Prostate gland (tissue), 2 donors: ENCODE measurements at regions not wholly inside any gene's neighbourhood (a gene's known extent, or its start where the extent isn't known, plus 50 kb on each side); places are given as distances from the start of the nearest gene placed in this dataset.
"Not testable (repeated sequence)": the region's sequence is repeated elsewhere in the genome, so short reads cannot be mapped to it uniquely, and the experiment has no call there.

Experiments used
- DNase-seq: peaks from one replicate; pipeline ENCODE4 v3.0.0-alpha.2; 2019; ENCODE audit warnings: low spot score
- H3K27ac ChIP-seq, 2 donors: fragments of 200-600 bp; sonication (generic); 2 replicates each; pipeline ENCODE4 v1.5.1; 2017 to 2019
- H3K27me3 ChIP-seq: fragments of 200-600 bp; sonication (generic); replicated peaks from 2 replicates; pipeline ENCODE4 v1.5.1; 2019; ENCODE audit not compliant: insufficient read depth
- H3K36me3 ChIP-seq, 2 donors: fragments of 200-600 bp; sonication (generic); 1 replicate in 1 of 2; 2 replicates in 1 of 2; pipeline versions ENCODE4 v1.5.1 to v1.8.1; 2017 to 2019
- H3K4me1 ChIP-seq: fragments of 200-600 bp; sonication (generic); replicated peaks from 2 replicates; pipeline ENCODE4 v1.5.1; 2019
- H3K4me3 ChIP-seq, 2 donors: fragments of 200-600 bp; sonication (generic); 2 replicates each; pipeline ENCODE4 v1.5.1; 2017 to 2019
- H3K9me3 ChIP-seq: fragments of 200-600 bp; sonication (generic); 2 replicates; pipeline ENCODE4 v1.5.1; 2017
- CTCF ChIP-seq, 4 experiments: fragments of 200-600 bp in 2 of 4; fragments of 450-650 bp in 2 of 4; sonication (generic) in 2 of 4; IDR thresholded peaks; 1 replicate in 3 of 4; 2 replicates in 1 of 4; pipeline ENCODE4 v1.5.1; 2016 to 2019; ENCODE audit warnings: antibody characterized with exemption in 4 of 4, mild to moderate bottlenecking in 2 of 4, moderate library complexity in 2 of 4
- POLR2A ChIP-seq: fragments of 450-650 bp; IDR thresholded peaks from one replicate; pipeline ENCODE4 v1.6.1; 2016; ENCODE audit warnings: antibody characterized with exemption, mild to moderate bottlenecking
- POLR2AphosphoS5 ChIP-seq: sonication (generic); formaldehyde crosslinking; IDR thresholded peaks from one replicate; pipeline ENCODE4 v1.6.1; 2017; ENCODE audit warnings: antibody characterized with exemption
- WGBS: methylation state at CpG from one replicate; pipeline ENCODE4 v1.1.5; 2018; 5-methylcytosine and 5-hydroxymethylcytosine counted together
- intact Hi-C: fragments of 100-400 bp; cut with DNase I; formaldehyde crosslinking; loops from one replicate; pipeline ENCODE4 v1.14.2; 2022

GRCh38 chr6:119669221-119669620 lies 319.7 kb upstream of the MAN1A1 start:
- Histone ChIP-seq H3K4me1 (no peaks in the 10 kb centered on the region), H3K9me3 (no peaks in the 10 kb centered on the region), H3K27ac (no peak overlapping the region), H3K27me3 (no peaks in the 10 kb centered on the region), H3K4me3 (no peak overlapping the region), H3K36me3 (no peaks in the 10 kb centered on the region)
- intact Hi-C loops: no loop called here
- DNase-seq: no peak
- no peak for TF ChIP-seq POLR2AphosphoS5
- no peak for TF ChIP-seq POLR2A
- no peak for TF ChIP-seq CTCF (IDR thresholded peaks at IDR 0.05)

DNA sequence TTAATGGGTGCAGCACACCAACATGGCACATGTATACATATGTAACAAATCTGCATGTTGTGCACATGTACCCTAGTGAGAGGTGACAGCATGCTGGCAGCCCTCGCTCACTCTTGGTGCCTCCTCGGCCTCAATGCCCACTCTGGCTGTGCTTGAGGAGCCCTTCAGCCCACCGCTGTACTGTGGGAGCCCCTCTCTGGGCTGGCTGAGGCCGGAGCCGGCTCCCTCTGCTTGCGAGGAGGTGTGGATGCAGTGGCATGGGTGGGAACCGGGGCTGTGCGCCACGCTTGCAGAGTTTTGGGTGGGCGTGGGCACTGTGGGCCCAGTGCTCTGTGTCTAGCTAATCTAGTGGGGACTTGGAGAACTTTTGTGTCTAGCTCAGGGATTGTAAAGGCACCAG lies 315.9 kb upstream of the MAN1A1 start:
- H3K9me3 ChIP-seq, H3K4me1 ChIP-seq, H3K36me3 ChIP-seq, H3K27me3 ChIP-seq, intact Hi-C loops, DNase-seq, H3K4me3 ChIP-seq, H3K27ac ChIP-seq: not testable (repeated sequence)
- WGBS: 99% methylated on average over 10 of the region's 10 CpGs

GRCh38 chr6:119661628-119662027 lies 312.1 kb upstream of the MAN1A1 start:
- Histone ChIP-seq H3K4me3 (no peak overlapping the region), H3K27me3 (no peaks in the 10 kb centered on the region), H3K36me3 (no peaks in the 10 kb centered on the region), H3K27ac (no peak overlapping the region), H3K4me1 (no peaks in the 10 kb centered on the region), H3K9me3 (no peaks in the 10 kb centered on the region)
- intact Hi-C loops: no loop called here
- DNase-seq: no peak
- TF ChIP-seq CTCF (IDR thresholded peaks at IDR 0.05): no peak
- TF ChIP-seq POLR2A: no peak
- TF ChIP-seq POLR2AphosphoS5: no peak

DNA sequence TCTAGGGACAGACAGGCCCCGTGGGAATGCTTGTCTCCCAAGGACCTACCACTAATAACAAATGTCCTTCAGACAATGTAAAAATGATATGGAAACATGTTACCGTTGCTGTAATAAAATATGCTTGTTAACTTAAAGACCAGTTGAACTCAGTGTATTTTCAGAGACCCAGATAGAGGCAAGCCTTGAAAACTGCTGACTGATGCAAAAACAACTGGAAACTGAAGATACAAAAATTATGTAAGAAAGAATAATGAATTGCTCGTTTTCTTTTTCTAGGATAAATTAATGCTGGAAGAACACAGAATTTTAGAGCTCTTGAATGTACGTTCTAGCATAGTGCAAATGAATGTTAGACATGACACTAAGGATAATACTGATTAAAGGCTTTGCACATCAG lies 311.5 kb upstream of the MAN1A1 start:
- no peaks in the 10 kb centered on the region for H3K27me3 ChIP-seq
- no peak overlapping the region for H3K4me3 ChIP-seq
- 62% methylated on average over 4 of the region's 4 CpGs for WGBS
- H3K4me1 ChIP-seq: no peaks in the 10 kb centered on the region
- intact Hi-C loops: no loop called here
- no peaks in the 10 kb centered on the region for H3K9me3 ChIP-seq
- H3K27ac ChIP-seq: no peak overlapping the region
- H3K36me3 ChIP-seq: no peaks in the 10 kb centered on the region
- DNase-seq: no peak
- TF ChIP-seq CTCF (IDR thresholded peaks at IDR 0.05) (no peak), POLR2A (no peak), POLR2AphosphoS5 (no peak)

DNA sequence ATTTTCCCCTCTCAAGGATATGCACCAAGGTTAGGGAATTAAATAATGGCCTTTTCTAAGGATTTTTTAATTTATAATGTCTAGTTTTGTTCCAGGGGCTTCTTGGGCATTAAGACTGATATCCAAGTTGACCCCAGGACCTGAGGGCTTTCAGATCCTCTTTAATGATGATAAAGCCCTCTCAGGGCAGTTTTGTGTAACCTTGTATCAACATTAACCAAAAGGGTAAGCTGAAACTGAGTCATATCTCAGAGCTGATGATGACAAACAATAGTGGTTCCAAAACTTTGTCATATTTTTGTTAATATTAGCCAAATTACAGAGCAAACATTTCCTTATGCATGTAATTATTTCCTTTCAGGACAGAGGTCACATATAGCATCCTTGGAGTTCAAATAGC lies 309.4 kb upstream of the MAN1A1 start:
- Histone ChIP-seq H3K4me1 (no peaks in the 10 kb centered on the region), H3K27me3 (no peaks in the 10 kb centered on the region), H3K9me3 (no peaks in the 10 kb centered on the region), H3K4me3 (no peak overlapping the region), H3K36me3 (no peaks in the 10 kb centered on the region), H3K27ac (no peak overlapping the region)
- DNase-seq: no peak
- TF ChIP-seq POLR2AphosphoS5 (no peak), CTCF (IDR thresholded peaks at IDR 0.05) (no peak), POLR2A (no peak)
- intact Hi-C loops: no loop called here

DNA sequence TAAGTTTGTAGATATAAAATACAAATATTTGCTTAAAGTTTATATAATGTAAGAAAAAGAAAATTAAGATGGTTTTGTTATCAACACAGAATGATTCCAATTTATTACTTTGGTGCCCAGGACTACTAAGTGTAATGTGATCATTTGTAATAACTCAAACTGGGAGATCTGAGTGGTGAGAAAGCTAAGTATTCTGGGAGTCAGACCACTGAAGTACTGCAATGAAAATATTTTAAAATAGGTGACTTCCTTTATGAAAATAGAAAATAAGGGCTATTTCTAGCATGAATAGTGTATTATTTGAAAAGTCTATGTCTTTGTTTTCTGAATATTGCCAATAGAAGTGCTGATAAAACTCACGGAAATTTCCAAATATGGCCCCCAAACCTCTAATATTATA lies 305.6 kb upstream of the MAN1A1 start:
- DNase-seq: no peak
- Histone ChIP-seq H3K9me3 (no peaks in the 10 kb centered on the region), H3K4me3 (no peak overlapping the region), H3K27ac (no peak overlapping the region), H3K36me3 (no peaks in the 10 kb centered on the region), H3K27me3 (no peaks in the 10 kb centered on the region), H3K4me1 (no peaks in the 10 kb centered on the region)
- intact Hi-C loops: no loop called here
- WGBS: 100% methylated on average over 1 of the region's 1 CpG
- TF ChIP-seq POLR2AphosphoS5: no peak
- no peak for TF ChIP-seq CTCF (IDR thresholded peaks at IDR 0.05)
- no peak for TF ChIP-seq POLR2A
